ENCODE measurements at regions not wholly inside any gene's neighbourhood (a gene's known extent, or its start where the extent isn't known, plus 50 kb on each side); places are given as distances from the start of the nearest gene placed in this dataset.

GRCh38 chr12:91967590-91967989 lies 178.1 kb downstream of the BTG1 start:
- TF ChIP-seq YY1 (IDR thresholded peaks at IDR 0.05; ENCODE audit: insufficient read depth, insufficient read length) (no peak), ZNF274 (IDR thresholded peaks at IDR 0.05; ENCODE audit: low read depth, low read length) (no peak), SUZ12 (IDR thresholded peaks at IDR 0.05; ENCODE audit: extremely low read depth, insufficient read depth, insufficient read length) (no peak)
